GM12878 (cell line): ENCODE measurements at regions not wholly inside any gene's neighbourhood (a gene's known extent, or its start where the extent isn't known, plus 50 kb on each side); places are given as distances from the start of the nearest gene placed in this dataset.
A peak's percentile ranks its signal among the peaks of the same experiment; 100 is the strongest.

Source experiments
- ATF7 ChIP-seq: fragments of 450-650 bp; IDR thresholded peaks from 2 replicates; pipeline ENCODE4 v1.6.1; 2016; ENCODE audit warnings: low read depth, mild to moderate bottlenecking
- BCL11A ChIP-seq: IDR thresholded peaks from 2 replicates; pipeline ENCODE4 v1.6.1; 2011; ENCODE audit warnings: low read depth, low read length
- CHD4 ChIP-seq: fragments of 200-600 bp; sonication (generic); IDR thresholded peaks from 2 replicates; pipeline ENCODE4 v1.6.1; 2016; ENCODE audit warnings: mild to moderate bottlenecking
- CTCF ChIP-seq, 3 experiments: IDR thresholded peaks in 2 of 3; conservative IDR thresholded peaks in 1 of 3; 2 replicates each; pipeline ENCODE4 v1.5.1; 2011; ENCODE audit warnings: low read depth in 3 of 3, low read length in 3 of 3, mild to moderate bottlenecking in 3 of 3, control low read depth in 2 of 3, moderate library complexity in 2 of 3, inconsistent platforms in 1 of 3, mixed read lengths in 1 of 3; ENCODE audit not compliant: control insufficient read depth in 2 of 3, insufficient read depth in 1 of 3; ENCODE audit errors: extremely low read depth in 1 of 3
- E2F4 ChIP-seq: IDR thresholded peaks from 2 replicates; pipeline ENCODE4 v1.6.1; 2012; ENCODE audit warnings: low read depth, low read length, improper control_type of control experiment
- ELK1 ChIP-seq: IDR thresholded peaks from 2 replicates; pipeline ENCODE4 v1.6.1; 2012; ENCODE audit warnings: low read depth, low read length, improper control_type of control experiment
- EP300 ChIP-seq, 2 experiments: fragments of 150-350 bp in 1 of 2; IDR thresholded peaks; 2 replicates each; pipeline ENCODE4 v1.6.1; 2011 to 2012; ENCODE audit warnings: low read depth in 2 of 2, low read length in 2 of 2, borderline replicate concordance in 1 of 2, improper control_type of control experiment in 1 of 2, inconsistent platforms in 1 of 2; ENCODE audit not compliant: control insufficient read depth in 1 of 2
- ETV6 ChIP-seq, 2 experiments: fragments of 450-650 bp in 1 of 2; IDR thresholded peaks in 1 of 2; conservative IDR thresholded peaks in 1 of 2; 2 replicates each; pipeline ENCODE4 v1.6.1; 2014; ENCODE audit warnings: antibody characterized with exemption in 1 of 2, borderline replicate concordance in 1 of 2, low read depth in 1 of 2, mild to moderate bottlenecking in 1 of 2, moderate library complexity in 1 of 2
- FOXM1 ChIP-seq: IDR thresholded peaks from 2 replicates; pipeline ENCODE4 v1.6.1; 2012; ENCODE audit warnings: low read depth, mild to moderate bottlenecking, inconsistent platforms, low read length, moderate library complexity
- IKZF2 ChIP-seq, 2 experiments: fragments of 450-650 bp; IDR thresholded peaks; 2 replicates each; pipeline ENCODE4 v1.6.1; 2017; ENCODE audit warnings: mild to moderate bottlenecking in 2 of 2, moderate library complexity in 2 of 2
- IRF5 ChIP-seq: fragments of 450-650 bp; IDR thresholded peaks from 2 replicates; pipeline ENCODE4 v1.6.1; 2017; ENCODE audit warnings: borderline replicate concordance
- MTA2 ChIP-seq: fragments of 450-650 bp; IDR thresholded peaks from 2 replicates; pipeline ENCODE4 v1.6.1; 2016; ENCODE audit warnings: low read depth, mild to moderate bottlenecking, moderate library complexity
- MYC ChIP-seq: IDR thresholded peaks from 2 replicates; pipeline ENCODE4 v1.6.1; 2011; ENCODE audit warnings: mild to moderate bottlenecking, low read length, moderate library complexity, inconsistent platforms; ENCODE audit not compliant: insufficient read depth, insufficient replicate concordance, insufficient read length, severe bottlenecking
- NFYA ChIP-seq: IDR thresholded peaks from 2 replicates; pipeline ENCODE4 v1.6.1; 2011; ENCODE audit warnings: low read depth, mild to moderate bottlenecking, low read length, improper control_type of control experiment, borderline replicate concordance
- RUNX3 ChIP-seq: IDR thresholded peaks from 2 replicates; pipeline ENCODE4 v1.6.1; 2012; ENCODE audit warnings: low read length, inconsistent platforms
- SRF ChIP-seq, 2 experiments: IDR thresholded peaks; 2 replicates each; pipeline ENCODE4 v1.6.1; 2011; ENCODE audit warnings: low read depth in 2 of 2, low read length in 2 of 2, mild to moderate bottlenecking in 1 of 2, moderate library complexity in 1 of 2
- ZBTB33 ChIP-seq: fragments of 450-650 bp; IDR thresholded peaks from 2 replicates; pipeline ENCODE4 v1.6.1; 2017; ENCODE audit warnings: mild to moderate bottlenecking
- TF ChIP-seq, protein P1 (sequence below): fragments of 450-650 bp; IDR thresholded peaks from 2 replicates; pipeline ENCODE4 v1.6.1; 2017; ENCODE audit warnings: antibody characterized with exemption, mild to moderate bottlenecking, moderate library complexity

DNA sequence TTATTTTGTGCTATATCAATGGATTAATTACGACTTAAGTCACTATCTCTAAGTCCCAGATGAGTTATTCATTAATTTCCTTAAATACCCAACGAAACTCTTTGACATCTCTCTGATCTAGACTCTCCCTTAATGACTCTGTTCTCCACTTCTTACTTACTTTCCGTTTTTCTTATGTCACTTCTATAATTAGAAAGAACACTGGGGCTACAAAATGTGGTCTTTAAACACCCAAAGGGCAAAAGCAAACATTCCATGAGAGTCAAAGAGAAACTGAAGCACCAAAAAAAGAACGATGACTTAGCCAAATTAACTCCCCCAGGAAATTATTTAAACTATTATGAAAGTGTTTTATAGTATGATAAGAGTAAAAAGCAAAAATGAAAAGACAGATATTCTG lies 166.4 kb upstream of the UBE2E2 start (continued):
- TF ChIP-seq IRF5, result no peak
- TF ChIP-seq BCL11A, result 0 out of 2 replicates have a peak, but pooled peaks have one; percentile 18
- TF ChIP-seq E2F4, result no peak
- no peak for TF ChIP-seq NFYA
- peak; percentile 86 for TF ChIP-seq RUNX3
- TF ChIP-seq EP300 (IDR thresholded peaks at IDR 0.05; ENCODE audit: borderline replicate concordance in 1 of 2, control insufficient read depth in 1 of 2, low read depth in 2 of 2, low read length in 2 of 2), result peak in 1 of 2 experiments; percentile 52; a peak in 3 of 4 replicates
- no peak for TF ChIP-seq ELK1
- TF ChIP-seq, protein P1, sequence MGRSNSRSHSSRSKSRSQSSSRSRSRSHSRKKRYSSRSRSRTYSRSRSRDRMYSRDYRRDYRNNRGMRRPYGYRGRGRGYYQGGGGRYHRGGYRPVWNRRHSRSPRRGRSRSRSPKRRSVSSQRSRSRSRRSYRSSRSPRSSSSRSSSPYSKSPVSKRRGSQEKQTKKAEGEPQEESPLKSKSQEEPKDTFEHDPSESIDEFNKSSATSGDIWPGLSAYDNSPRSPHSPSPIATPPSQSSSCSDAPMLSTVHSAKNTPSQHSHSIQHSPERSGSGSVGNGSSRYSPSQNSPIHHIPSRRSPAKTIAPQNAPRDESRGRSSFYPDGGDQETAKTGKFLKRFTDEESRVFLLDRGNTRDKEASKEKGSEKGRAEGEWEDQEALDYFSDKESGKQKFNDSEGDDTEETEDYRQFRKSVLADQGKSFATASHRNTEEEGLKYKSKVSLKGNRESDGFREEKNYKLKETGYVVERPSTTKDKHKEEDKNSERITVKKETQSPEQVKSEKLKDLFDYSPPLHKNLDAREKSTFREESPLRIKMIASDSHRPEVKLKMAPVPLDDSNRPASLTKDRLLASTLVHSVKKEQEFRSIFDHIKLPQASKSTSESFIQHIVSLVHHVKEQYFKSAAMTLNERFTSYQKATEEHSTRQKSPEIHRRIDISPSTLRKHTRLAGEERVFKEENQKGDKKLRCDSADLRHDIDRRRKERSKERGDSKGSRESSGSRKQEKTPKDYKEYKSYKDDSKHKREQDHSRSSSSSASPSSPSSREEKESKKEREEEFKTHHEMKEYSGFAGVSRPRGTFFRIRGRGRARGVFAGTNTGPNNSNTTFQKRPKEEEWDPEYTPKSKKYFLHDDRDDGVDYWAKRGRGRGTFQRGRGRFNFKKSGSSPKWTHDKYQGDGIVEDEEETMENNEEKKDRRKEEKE, result no peak
- no peak for TF ChIP-seq SRF (IDR thresholded peaks at IDR 0.05; ENCODE audit: low read depth in 2 of 2, low read length in 2 of 2)
- TF ChIP-seq CHD4, result no peak
- no peak for TF ChIP-seq MYC
- TF ChIP-seq ATF7, result peak; percentile 80; the same call in 1 of the 2 replicates
- TF ChIP-seq FOXM1, result peak; percentile 95; the same call in 1 of the 2 replicates
- TF ChIP-seq IKZF2 (IDR thresholded peaks at IDR 0.05), result peak; percentile 19 to 54; a peak in 2 of 4 replicates
- TF ChIP-seq CTCF (IDR thresholded peaks at IDR 0.05 in 2 of 3, conservative IDR thresholded peaks at IDR 0.05 in 1 of 3; ENCODE audit: control insufficient read depth in 2 of 3, extremely low read depth in 1 of 3, insufficient read depth in 1 of 3, low read depth in 3 of 3, low read length in 3 of 3), result no peak
- peak; percentile 77 for TF ChIP-seq MTA2
- TF ChIP-seq ETV6 (conservative IDR thresholded peaks at IDR 0.05 in 1 of 2, IDR thresholded peaks at IDR 0.05 in 1 of 2; ENCODE audit: borderline replicate concordance in 1 of 2, low read depth in 1 of 2), result peak in 1 of 2 experiments; percentile 41; a peak in 1 of 4 replicates
- no peak for TF ChIP-seq ZBTB33
